ENCODE measurements at regions not wholly inside any gene's neighbourhood (a gene's known extent, or its start where the extent isn't known, plus 50 kb on each side); places are given as distances from the start of the nearest gene placed in this dataset.

DNA sequence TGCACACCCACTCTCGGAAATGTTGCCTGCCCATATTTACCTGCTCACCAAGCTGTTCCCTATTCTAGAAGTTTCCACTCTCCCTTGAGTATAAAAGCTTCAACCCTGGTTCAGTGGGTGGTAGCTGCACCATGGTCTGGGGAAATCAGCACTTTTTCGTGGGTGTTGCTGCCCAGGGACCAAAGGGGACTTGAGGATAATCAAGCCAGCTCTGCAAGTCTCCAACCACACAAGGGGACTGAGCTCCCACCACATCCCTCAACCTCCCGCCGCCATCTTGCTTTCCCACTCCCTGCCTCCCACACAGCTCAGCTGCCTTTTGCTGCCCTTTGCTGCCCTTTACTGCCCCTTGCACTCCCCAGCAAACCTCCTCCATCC lies 210.0 kb downstream of the AUH start:
- Histone ChIP-seq H3K27ac (no peak overlapping the region), H3K9me3 (no peaks in the 10 kb centered on the region), H3K4me3 (no peak overlapping the region), H3K4me1 (no peaks in the 10 kb centered on the region), H3K36me3 (ENCODE audit: insufficient read depth in 1 of 2, low read depth in 1 of 2) (no peaks in the 10 kb centered on the region), H3K27me3 (ENCODE audit: insufficient read depth in 3 of 3, low read length in 2 of 3) (no peaks in the 10 kb centered on the region)
- WGBS, 3 donors: 86 to 91% (median 86%) methylated on average over 4 of the region's 4 CpGs
- no peak for TF ChIP-seq CTCF (IDR thresholded peaks at IDR 0.05)
- intact Hi-C loops (cut with DNase I): no loop called here
- DNase-seq: no peak
- no peak for ATAC-seq

GRCh38 chr9:91154686-91155085 lies 207.0 kb downstream of the AUH start:
- H3K27ac ChIP-seq: no peak overlapping the region

GRCh38 chr9:91155181-91155580 lies 206.5 kb downstream of the AUH start:
- ATAC-seq (no peak), DNase-seq (no peak)
- Histone ChIP-seq H3K9me3 (no peaks in the 10 kb centered on the region), H3K4me3 (no peak overlapping the region), H3K4me1 (no peaks in the 10 kb centered on the region), H3K27me3 (ENCODE audit: insufficient read depth in 3 of 3, low read length in 2 of 3) (no peaks in the 10 kb centered on the region), H3K36me3 (ENCODE audit: insufficient read depth in 1 of 2, low read depth in 1 of 2) (no peaks in the 10 kb centered on the region), H3K27ac (no peak overlapping the region)
- intact Hi-C loops (cut with DNase I): no loop called here
- TF ChIP-seq CTCF (IDR thresholded peaks at IDR 0.05): no peak
- 90 to 99% (median 94%) methylated on average over 6 of the region's 6 CpGs for WGBS, 3 donors

More at GRCh38 chr9:91154686-91155085, 207.0 kb downstream of the AUH start:
- WGBS, 3 donors: 98% methylated on average over 3 of the region's 3 CpGs
- DNase-seq (no peak), ATAC-seq (no peak)
- H3K27me3 ChIP-seq (ENCODE audit: insufficient read depth in 3 of 3, low read length in 2 of 3): no peaks in the 10 kb centered on the region
- H3K4me1 ChIP-seq: no peaks in the 10 kb centered on the region
- no peaks in the 10 kb centered on the region for H3K9me3 ChIP-seq
- no peak overlapping the region for H3K4me3 ChIP-seq
- no peak for TF ChIP-seq CTCF (IDR thresholded peaks at IDR 0.05)
- intact Hi-C loops (cut with DNase I): no loop called here
- no peaks in the 10 kb centered on the region for H3K36me3 ChIP-seq (ENCODE audit: insufficient read depth in 1 of 2, low read depth in 1 of 2)

DNA sequence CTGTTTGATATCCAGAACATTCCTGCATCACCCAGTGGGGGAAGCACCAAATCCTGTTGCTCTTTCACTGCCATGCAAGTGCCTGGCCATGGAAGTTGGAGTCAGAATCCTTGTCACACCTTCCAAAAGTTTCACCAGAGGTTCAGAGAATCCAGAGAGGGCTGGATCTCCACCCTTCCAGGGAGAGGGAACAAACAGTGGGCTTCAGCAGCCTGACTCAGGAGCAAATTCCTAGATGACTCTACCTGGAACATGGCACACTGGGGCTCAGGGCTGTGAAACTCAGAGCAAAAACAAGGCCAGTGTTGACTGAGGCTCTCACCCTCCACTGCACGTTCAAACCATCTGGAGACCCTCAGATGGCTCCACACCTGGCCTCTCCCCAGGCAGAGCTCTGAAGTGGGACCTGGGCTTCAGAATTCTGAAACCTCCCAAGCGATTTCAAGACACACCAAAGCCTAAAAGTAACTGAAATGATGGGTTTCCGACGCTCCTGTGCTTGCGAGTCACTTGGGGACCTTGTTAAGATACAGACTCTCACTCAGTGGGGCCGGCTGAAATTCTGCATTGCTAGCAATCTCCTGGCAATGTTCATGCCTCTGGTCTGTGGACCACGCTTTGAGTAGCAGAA lies 205.9 kb downstream of the AUH start:
- Histone ChIP-seq H3K27ac (no peak overlapping the region), H3K36me3 (ENCODE audit: insufficient read depth in 1 of 2, low read depth in 1 of 2) (no peaks in the 10 kb centered on the region), H3K4me1 (no peaks in the 10 kb centered on the region), H3K27me3 (ENCODE audit: insufficient read depth in 3 of 3, low read length in 2 of 3) (no peaks in the 10 kb centered on the region), H3K4me3 (no peak overlapping the region), H3K9me3 (no peaks in the 10 kb centered on the region)
- ATAC-seq (no peak), DNase-seq (no peak)
- intact Hi-C loops (cut with DNase I): no loop called here
- 84 to 86% (median 85%) methylated on average over 7 of the region's 7 CpGs for WGBS, 3 donors
- TF ChIP-seq CTCF (IDR thresholded peaks at IDR 0.05): no peak
